ENCODE measurements at regions not wholly inside any gene's neighbourhood (a gene's known extent, or its start where the extent isn't known, plus 50 kb on each side); places are given as distances from the start of the nearest gene placed in this dataset.

DNA sequence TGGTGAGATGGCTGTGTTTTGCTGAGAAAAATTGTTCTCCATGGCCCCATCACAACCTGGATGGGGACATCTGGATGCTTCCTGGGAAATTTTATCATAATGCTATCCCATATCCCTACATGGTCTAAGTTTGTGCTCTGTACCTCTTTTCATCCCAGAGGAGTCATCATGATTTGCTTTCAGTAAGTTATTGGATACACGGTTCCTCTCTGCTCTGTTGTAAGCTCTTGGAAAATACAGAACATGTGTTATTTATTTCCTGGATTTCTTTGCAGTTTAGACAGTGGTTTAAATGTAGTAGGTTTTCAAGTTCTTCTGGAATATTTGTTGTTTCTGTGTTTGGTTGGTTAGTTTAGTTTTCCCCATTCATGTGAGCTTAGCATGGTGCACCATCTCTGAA is 129.2 kb upstream of the ECI2 start:
- TF ChIP-seq, protein P1, sequence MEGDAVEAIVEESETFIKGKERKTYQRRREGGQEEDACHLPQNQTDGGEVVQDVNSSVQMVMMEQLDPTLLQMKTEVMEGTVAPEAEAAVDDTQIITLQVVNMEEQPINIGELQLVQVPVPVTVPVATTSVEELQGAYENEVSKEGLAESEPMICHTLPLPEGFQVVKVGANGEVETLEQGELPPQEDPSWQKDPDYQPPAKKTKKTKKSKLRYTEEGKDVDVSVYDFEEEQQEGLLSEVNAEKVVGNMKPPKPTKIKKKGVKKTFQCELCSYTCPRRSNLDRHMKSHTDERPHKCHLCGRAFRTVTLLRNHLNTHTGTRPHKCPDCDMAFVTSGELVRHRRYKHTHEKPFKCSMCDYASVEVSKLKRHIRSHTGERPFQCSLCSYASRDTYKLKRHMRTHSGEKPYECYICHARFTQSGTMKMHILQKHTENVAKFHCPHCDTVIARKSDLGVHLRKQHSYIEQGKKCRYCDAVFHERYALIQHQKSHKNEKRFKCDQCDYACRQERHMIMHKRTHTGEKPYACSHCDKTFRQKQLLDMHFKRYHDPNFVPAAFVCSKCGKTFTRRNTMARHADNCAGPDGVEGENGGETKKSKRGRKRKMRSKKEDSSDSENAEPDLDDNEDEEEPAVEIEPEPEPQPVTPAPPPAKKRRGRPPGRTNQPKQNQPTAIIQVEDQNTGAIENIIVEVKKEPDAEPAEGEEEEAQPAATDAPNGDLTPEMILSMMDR (IDR thresholded peaks at IDR 0.05; ENCODE audit: low read length), result no peak
- no peak for TF ChIP-seq EZH2 (IDR thresholded peaks at IDR 0.05; ENCODE audit: borderline replicate concordance, low read length)

Measured in OCI-LY1 (cell line).